Hepatocyte (in vitro differentiated cells): ENCODE measurements at regions not wholly inside any gene's neighbourhood (a gene's known extent, or its start where the extent isn't known, plus 50 kb on each side); places are given as distances from the start of the nearest gene placed in this dataset.

Experiments
- EZH2 ChIP-seq: fragments of 200-600 bp; sonication (generic); IDR thresholded peaks from 2 replicates; pipeline ENCODE4 v1.6.1; 2016; ENCODE audit warnings: antibody characterized with exemption, mild to moderate bottlenecking, borderline replicate concordance
- TF ChIP-seq, protein P1 (sequence below): fragments of 200-600 bp; sonication (generic); IDR thresholded peaks from 2 replicates; pipeline ENCODE4 v1.5.1; 2016; ENCODE audit warnings: antibody characterized with exemption, mild to moderate bottlenecking; ENCODE audit not compliant: poor library complexity

- TF ChIP-seq, protein P1, sequence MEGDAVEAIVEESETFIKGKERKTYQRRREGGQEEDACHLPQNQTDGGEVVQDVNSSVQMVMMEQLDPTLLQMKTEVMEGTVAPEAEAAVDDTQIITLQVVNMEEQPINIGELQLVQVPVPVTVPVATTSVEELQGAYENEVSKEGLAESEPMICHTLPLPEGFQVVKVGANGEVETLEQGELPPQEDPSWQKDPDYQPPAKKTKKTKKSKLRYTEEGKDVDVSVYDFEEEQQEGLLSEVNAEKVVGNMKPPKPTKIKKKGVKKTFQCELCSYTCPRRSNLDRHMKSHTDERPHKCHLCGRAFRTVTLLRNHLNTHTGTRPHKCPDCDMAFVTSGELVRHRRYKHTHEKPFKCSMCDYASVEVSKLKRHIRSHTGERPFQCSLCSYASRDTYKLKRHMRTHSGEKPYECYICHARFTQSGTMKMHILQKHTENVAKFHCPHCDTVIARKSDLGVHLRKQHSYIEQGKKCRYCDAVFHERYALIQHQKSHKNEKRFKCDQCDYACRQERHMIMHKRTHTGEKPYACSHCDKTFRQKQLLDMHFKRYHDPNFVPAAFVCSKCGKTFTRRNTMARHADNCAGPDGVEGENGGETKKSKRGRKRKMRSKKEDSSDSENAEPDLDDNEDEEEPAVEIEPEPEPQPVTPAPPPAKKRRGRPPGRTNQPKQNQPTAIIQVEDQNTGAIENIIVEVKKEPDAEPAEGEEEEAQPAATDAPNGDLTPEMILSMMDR = no peak
- TF ChIP-seq EZH2 = no peak
These were observed 1237.8 kb upstream of the ACO1 start for GRCh38 chr9:31146485-31147166.
